ENCODE measurements at regions not wholly inside any gene's neighbourhood (a gene's known extent, or its start where the extent isn't known, plus 50 kb on each side); places are given as distances from the start of the nearest gene placed in this dataset.

- TF ChIP-seq USF2 (IDR thresholded peaks at IDR 0.05; ENCODE audit: low read length) (no peak), KDM1A (IDR thresholded peaks at IDR 0.05; ENCODE audit: borderline replicate concordance, low read length) (no peak), SP2 (IDR thresholded peaks at IDR 0.05; ENCODE audit: low read length) (no peak), SIX5 (IDR thresholded peaks at IDR 0.05; ENCODE audit: low read depth, low read length) (no peak)
Measured at GRCh38 chr5:15007646-15008045, 136.1 kb upstream of the ANKH start.

Measured in H1 (cell line).